ENCODE measurements at regions not wholly inside any gene's neighbourhood (a gene's known extent, or its start where the extent isn't known, plus 50 kb on each side); places are given as distances from the start of the nearest gene placed in this dataset.
A peak's percentile ranks its signal among the peaks of the same experiment; 100 is the strongest.

DNA sequence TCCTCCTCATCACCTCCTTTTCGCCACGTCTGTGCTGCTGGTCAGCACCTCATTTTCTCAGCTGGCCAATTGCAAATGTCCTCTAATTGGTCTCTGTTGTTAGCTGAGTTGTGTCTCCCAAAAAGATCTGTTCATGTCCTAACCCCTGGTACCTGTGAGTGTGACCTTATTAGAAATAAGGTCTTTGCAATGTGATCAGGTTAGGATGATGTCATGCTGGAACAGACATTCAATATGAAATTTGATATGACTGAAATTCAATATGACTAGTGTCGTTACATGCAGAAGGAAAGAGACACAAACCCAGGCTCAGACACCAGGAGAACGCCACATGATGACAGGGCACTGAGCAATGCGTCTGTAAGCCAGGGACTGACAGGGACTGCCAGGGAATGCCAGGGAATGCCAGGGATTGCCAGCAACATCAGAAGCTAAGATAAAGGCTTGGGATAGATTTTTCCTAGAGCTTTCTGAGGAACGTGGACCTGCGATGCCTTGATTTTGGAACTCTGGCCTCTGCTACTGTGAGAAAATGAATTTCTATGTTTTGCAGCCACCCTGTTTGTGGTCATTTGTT is 77.5 kb upstream of the CXCL12 start:
- Histone ChIP-seq H3K4me3 (ENCODE audit: low read length in 2 of 2) (no peak overlapping the region), H3K27me3 (ENCODE audit: control insufficient read depth in 1 of 2, insufficient read depth in 2 of 2, low read length in 1 of 2) (no peaks in the 10 kb centered on the region), H3K9me3 (ENCODE audit: control insufficient read depth, low read length) (no peaks in the 10 kb centered on the region), H3K4me1 (ENCODE audit: control insufficient read depth in 1 of 2, insufficient read depth in 2 of 2, low read length in 2 of 2) (peaks cover 4% of the 10 kb centered on the region in 2 donors), H3K36me3 (ENCODE audit: control insufficient read depth in 1 of 2, insufficient read depth in 2 of 2, low read length in 1 of 2) (no peaks in the 10 kb centered on the region), H3K27ac (ENCODE audit: low read depth in 1 of 2, low read length in 2 of 2) (no peak overlapping the region)
- no peak for ATAC-seq (ENCODE audit: low FRiP score)
- DNase-seq: peak in 1 of 2 donors; percentile 44
- WGBS, 2 donors: 33 to 37% methylated on average over 7 of the region's 7 CpGs
- intact Hi-C loops (cut with DNase I): no loop called here

DNA sequence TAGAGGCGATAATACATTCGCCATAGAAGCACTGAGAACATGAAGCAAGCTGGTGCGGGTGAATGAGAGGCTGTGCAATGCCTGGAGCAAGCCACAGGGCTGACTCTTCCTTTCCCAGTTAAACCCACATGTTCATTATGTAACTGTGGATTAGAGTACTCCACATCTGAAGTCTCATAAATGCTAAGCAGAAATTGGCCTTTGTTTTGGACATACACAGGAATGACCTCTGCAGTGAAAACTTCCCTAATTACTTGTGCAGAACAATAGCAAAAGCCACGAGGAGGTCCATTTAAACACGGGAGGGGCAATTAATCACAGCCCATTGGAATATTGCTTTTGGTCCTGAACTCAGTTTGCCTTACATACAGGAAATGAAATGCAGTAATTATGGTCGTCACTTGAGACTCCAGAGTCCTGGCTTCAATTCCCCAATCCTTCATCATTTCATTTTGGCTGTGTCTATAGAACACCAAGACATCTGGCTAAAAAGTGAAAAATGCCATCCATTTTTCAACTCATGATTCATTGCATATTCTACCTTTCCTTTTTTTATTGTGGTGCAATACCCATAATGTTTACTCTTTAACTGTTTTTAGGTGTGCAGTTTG is 78.7 kb upstream of the CXCL12 start:
- Histone ChIP-seq H3K9me3 (ENCODE audit: control insufficient read depth, low read length) (no peaks in the 10 kb centered on the region), H3K4me3 (ENCODE audit: low read length in 2 of 2) (no peak overlapping the region), H3K4me1 (ENCODE audit: control insufficient read depth in 1 of 2, insufficient read depth in 2 of 2, low read length in 2 of 2) (peaks cover 4% of the 10 kb centered on the region in 2 donors), H3K36me3 (ENCODE audit: control insufficient read depth in 1 of 2, insufficient read depth in 2 of 2, low read length in 1 of 2) (no peaks in the 10 kb centered on the region), H3K27ac (ENCODE audit: low read depth in 1 of 2, low read length in 2 of 2) (no peak overlapping the region), H3K27me3 (ENCODE audit: control insufficient read depth in 1 of 2, insufficient read depth in 2 of 2, low read length in 1 of 2) (no peaks in the 10 kb centered on the region)
- ATAC-seq (ENCODE audit: low FRiP score) (no peak), DNase-seq (peak in 1 of 2 donors; percentile 43)
- 40 to 44% methylated on average over 6 of the region's 6 CpGs for WGBS, 2 donors
- intact Hi-C loops (cut with DNase I): no loop called here

DNA sequence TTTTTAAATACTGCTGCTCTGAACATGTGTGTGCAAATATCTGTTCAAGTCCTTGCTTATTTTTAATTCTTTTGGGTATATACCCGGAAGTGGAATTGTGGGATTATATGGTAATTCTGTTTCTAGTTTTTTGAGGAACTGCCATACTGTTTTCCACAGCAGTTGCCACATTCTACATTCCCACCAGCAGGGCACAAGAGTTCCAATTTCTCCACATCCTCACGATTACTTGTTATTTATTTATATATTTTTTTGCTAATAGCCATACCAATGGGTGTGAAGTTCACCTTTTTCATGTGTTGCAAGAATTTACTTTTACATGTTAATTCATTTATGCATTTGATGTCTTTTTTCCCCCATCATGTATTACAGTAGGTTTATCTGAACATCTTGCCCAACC is 79.6 kb upstream of the CXCL12 start:
- H3K4me1 ChIP-seq (ENCODE audit: control insufficient read depth in 1 of 2, insufficient read depth in 2 of 2, low read length in 2 of 2): peaks cover 4% of the 10 kb centered on the region in 2 donors
- H3K9me3 ChIP-seq (ENCODE audit: control insufficient read depth, low read length): no peaks in the 10 kb centered on the region
- 44 to 46% methylated on average over 2 of the region's 2 CpGs for WGBS, 2 donors
- DNase-seq (no peak), ATAC-seq (ENCODE audit: low FRiP score) (no peak)
- no peaks in the 10 kb centered on the region for H3K36me3 ChIP-seq (ENCODE audit: control insufficient read depth in 1 of 2, insufficient read depth in 2 of 2, low read length in 1 of 2)
- intact Hi-C loops (cut with DNase I): no loop called here
- no peak overlapping the region for H3K27ac ChIP-seq (ENCODE audit: low read depth in 1 of 2, low read length in 2 of 2)
- no peaks in the 10 kb centered on the region for H3K27me3 ChIP-seq (ENCODE audit: control insufficient read depth in 1 of 2, insufficient read depth in 2 of 2, low read length in 1 of 2)
- H3K4me3 ChIP-seq (ENCODE audit: low read length in 2 of 2): no peak overlapping the region

DNA sequence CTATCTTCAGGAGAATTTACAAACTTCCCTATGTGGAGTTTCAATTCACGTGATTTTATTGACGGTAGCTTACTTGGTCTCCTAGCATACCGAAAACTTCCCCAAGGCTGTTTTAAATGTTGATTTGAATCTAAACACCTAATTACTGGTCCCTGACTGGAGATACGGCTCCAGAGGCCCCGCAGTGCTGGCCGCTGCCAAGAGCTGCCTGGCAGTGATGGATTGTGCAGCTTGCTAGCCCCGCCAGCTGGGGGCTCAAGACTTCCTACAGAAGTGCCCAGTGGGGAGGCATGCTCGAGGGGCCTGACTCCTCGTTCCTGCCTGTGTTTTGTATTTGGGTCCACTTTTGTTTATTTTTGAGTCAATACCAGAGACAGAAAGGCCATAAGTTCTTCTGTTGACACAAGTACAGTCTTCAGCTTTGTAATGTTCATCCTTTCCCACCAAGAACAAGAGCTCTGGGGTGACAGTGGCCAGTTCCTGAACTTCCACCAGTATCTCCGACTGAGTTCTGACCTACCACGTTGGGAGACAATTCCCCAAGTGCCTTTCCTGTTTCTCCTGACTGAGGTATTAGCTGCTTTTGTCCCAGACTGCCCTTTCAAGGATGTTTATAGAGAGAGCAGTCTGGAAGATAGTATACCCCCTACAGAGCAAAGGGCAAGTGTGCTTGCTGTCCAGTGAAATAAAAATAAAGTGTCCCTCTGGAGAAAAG is 80.7 kb upstream of the CXCL12 start:
- no peaks in the 10 kb centered on the region for H3K27me3 ChIP-seq (ENCODE audit: control insufficient read depth in 1 of 2, insufficient read depth in 2 of 2, low read length in 1 of 2)
- no peak overlapping the region for H3K4me3 ChIP-seq (ENCODE audit: low read length in 2 of 2)
- intact Hi-C loops (cut with DNase I): no loop called here
- no peak for ATAC-seq (ENCODE audit: low FRiP score)
- H3K4me1 ChIP-seq (ENCODE audit: control insufficient read depth in 1 of 2, insufficient read depth in 2 of 2, low read length in 2 of 2): peaks cover 4% of the 10 kb centered on the region in 2 donors
- no peaks in the 10 kb centered on the region for H3K36me3 ChIP-seq (ENCODE audit: control insufficient read depth in 1 of 2, insufficient read depth in 2 of 2, low read length in 1 of 2)
- DNase-seq: no peak
- H3K27ac ChIP-seq (ENCODE audit: low read depth in 1 of 2, low read length in 2 of 2): no peak overlapping the region
- H3K9me3 ChIP-seq (ENCODE audit: control insufficient read depth, low read length): no peaks in the 10 kb centered on the region
- 60 to 61% methylated on average over 11 of the region's 11 CpGs for WGBS, 2 donors

DNA sequence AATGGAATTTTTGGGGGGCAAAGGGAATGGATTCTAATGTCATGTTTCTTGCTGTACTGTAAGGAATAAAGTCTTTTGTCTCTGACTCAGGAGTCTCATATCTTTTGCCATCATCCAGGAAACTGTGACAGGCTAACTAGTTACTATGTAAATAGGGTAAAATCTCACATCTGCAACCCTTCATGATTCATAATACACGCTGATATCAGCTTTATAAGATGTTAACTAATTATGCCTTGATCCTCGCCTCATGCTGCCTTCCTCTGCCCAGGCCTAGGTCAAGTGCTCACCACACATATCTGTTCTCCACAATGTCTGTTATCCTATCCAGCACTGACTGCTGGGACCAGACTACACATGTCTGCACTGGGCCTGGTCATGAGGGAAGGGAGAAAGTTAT is 81.3 kb upstream of the CXCL12 start:
- H3K4me3 ChIP-seq (ENCODE audit: low read length in 2 of 2): no peak overlapping the region

DNA sequence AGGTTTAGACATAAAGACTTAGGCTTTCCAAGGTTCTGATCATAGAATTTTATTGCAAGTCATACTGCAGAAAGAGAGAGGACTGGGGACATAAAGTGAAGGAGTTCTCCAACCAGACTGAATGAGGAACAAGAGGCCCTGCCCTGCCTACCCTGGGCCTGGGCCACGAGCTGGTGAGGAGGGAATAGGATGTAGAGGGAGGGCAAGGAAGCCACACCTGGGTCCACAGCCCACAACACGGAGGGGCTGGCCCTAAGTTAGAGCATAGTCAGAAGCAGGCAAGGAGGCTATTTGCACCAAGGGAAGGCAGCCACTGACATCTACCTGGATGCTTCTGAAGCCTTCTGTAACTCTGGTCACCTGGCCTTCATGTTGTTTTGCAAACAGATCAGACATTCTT is 82.2 kb upstream of the CXCL12 start:
- DNase-seq (no peak), ATAC-seq (ENCODE audit: low FRiP score) (no peak)
- Histone ChIP-seq H3K4me1 (ENCODE audit: control insufficient read depth in 1 of 2, insufficient read depth in 2 of 2, low read length in 2 of 2) (peaks cover 4% of the 10 kb centered on the region in 2 donors), H3K9me3 (ENCODE audit: control insufficient read depth, low read length) (no peaks in the 10 kb centered on the region), H3K27me3 (ENCODE audit: control insufficient read depth in 1 of 2, insufficient read depth in 2 of 2, low read length in 1 of 2) (no peaks in the 10 kb centered on the region), H3K4me3 (ENCODE audit: low read length in 2 of 2) (no peak overlapping the region), H3K36me3 (ENCODE audit: control insufficient read depth in 1 of 2, insufficient read depth in 2 of 2, low read length in 1 of 2) (no peaks in the 10 kb centered on the region), H3K27ac (ENCODE audit: low read depth in 1 of 2, low read length in 2 of 2) (no peak overlapping the region)
- intact Hi-C loops (cut with DNase I): no loop called here
- WGBS, 2 donors: 96 to 97% methylated on average over 2 of the region's 2 CpGs

More for the DNA sequence above, 81.3 kb upstream of the CXCL12 start:
- Histone ChIP-seq H3K27ac (ENCODE audit: low read depth in 1 of 2, low read length in 2 of 2) (no peak overlapping the region), H3K4me1 (ENCODE audit: control insufficient read depth in 1 of 2, insufficient read depth in 2 of 2, low read length in 2 of 2) (peaks cover 4% of the 10 kb centered on the region in 2 donors), H3K27me3 (ENCODE audit: control insufficient read depth in 1 of 2, insufficient read depth in 2 of 2, low read length in 1 of 2) (no peaks in the 10 kb centered on the region), H3K9me3 (ENCODE audit: control insufficient read depth, low read length) (no peaks in the 10 kb centered on the region), H3K36me3 (ENCODE audit: control insufficient read depth in 1 of 2, insufficient read depth in 2 of 2, low read length in 1 of 2) (no peaks in the 10 kb centered on the region)
- 92 to 94% methylated on average over 2 of the region's 2 CpGs for WGBS, 2 donors
- intact Hi-C loops (cut with DNase I): no loop called here
- DNase-seq (no peak), ATAC-seq (ENCODE audit: low FRiP score) (no peak)

DNA sequence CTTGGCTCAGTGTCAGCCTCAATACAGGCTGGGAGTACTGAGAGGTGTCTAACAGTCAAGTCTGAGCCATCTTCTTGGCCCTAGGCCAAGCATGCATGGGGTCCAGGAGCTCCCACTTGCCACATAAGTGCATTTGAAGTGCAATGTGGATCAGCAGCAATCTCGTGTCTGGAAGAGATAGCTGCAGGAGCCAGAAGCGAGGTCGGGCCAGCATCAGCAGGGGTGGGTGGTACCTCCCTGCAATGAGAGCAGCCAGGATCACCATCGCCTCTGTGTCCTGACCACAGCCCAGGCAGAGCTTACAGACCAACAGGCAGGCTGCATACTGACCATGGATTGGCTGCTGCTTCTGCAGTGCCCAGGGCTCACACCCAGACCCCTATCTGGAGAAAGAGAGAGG is 83.0 kb upstream of the CXCL12 start:
- Histone ChIP-seq H3K27me3 (ENCODE audit: control insufficient read depth in 1 of 2, insufficient read depth in 2 of 2, low read length in 1 of 2) (no peaks in the 10 kb centered on the region), H3K4me3 (ENCODE audit: low read length in 2 of 2) (no peak overlapping the region), H3K9me3 (ENCODE audit: control insufficient read depth, low read length) (no peaks in the 10 kb centered on the region), H3K4me1 (ENCODE audit: control insufficient read depth in 1 of 2, insufficient read depth in 2 of 2, low read length in 2 of 2) (peaks cover 4% of the 10 kb centered on the region in 2 donors), H3K36me3 (ENCODE audit: control insufficient read depth in 1 of 2, insufficient read depth in 2 of 2, low read length in 1 of 2) (no peaks in the 10 kb centered on the region), H3K27ac (ENCODE audit: low read depth in 1 of 2, low read length in 2 of 2) (no peak overlapping the region)
- DNase-seq (no peak), ATAC-seq (ENCODE audit: low FRiP score) (no peak)
- intact Hi-C loops (cut with DNase I): no loop called here
- 83 to 91% methylated on average over 4 of the region's 4 CpGs for WGBS, 2 donors

DNA sequence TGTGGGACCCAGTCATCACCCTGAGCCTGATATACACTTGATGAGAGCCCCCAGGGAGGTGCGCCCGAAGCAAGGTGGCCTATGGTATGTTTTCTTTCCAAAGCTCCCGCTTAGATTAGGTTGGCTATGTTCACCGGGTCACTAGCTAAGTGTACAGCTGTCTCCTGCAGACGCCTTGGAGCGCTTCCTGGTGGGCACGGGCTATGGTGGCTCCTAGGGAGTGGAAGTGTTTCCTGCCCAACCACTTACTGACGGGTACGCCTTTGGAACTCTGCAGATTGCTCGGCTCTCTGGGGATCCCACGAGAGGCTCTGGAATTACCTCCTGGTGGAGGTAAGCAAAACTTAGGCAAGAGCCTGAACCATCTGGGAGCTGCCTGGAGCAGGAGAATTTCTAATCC is 83.6 kb upstream of the CXCL12 start:
- ATAC-seq (ENCODE audit: low FRiP score): no peak
- H3K36me3 ChIP-seq (ENCODE audit: control insufficient read depth in 1 of 2, insufficient read depth in 2 of 2, low read length in 1 of 2): no peaks in the 10 kb centered on the region
- no peaks in the 10 kb centered on the region for H3K27me3 ChIP-seq (ENCODE audit: control insufficient read depth in 1 of 2, insufficient read depth in 2 of 2, low read length in 1 of 2)
- no peak overlapping the region for H3K4me3 ChIP-seq (ENCODE audit: low read length in 2 of 2)
- H3K9me3 ChIP-seq (ENCODE audit: control insufficient read depth, low read length): no peaks in the 10 kb centered on the region
- H3K27ac ChIP-seq (ENCODE audit: low read depth in 1 of 2, low read length in 2 of 2): no peak overlapping the region
- intact Hi-C loops (cut with DNase I): no loop called here
- WGBS, 2 donors: 75 to 84% methylated on average over 11 of the region's 11 CpGs
- no peak for DNase-seq
- H3K4me1 ChIP-seq (ENCODE audit: control insufficient read depth in 1 of 2, insufficient read depth in 2 of 2, low read length in 2 of 2): peaks cover 0 to 2% of the 10 kb centered on the region in 2 donors

DNA sequence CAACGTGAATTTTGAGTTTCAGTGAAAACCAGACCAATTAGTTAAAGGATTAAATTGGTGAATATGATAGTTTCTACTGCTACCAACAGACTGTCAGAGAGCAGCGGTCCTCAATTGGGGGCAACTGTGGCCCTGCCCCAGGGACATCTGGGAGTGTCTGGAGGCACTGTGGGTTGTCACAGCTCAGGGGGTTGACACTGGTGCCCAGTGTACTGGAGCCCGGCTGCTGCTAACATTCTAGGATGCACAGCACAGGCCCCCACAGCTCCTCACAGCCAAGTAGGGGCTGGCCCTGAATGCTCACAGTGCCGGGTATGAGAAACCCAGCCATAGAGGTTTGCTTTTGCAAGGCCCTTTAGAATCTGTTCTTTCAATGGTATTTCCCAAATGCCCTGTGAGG is 84.1 kb upstream of the CXCL12 start:
- no peak for ATAC-seq (ENCODE audit: low FRiP score)
- Histone ChIP-seq H3K9me3 (ENCODE audit: control insufficient read depth, low read length) (no peaks in the 10 kb centered on the region), H3K27me3 (ENCODE audit: control insufficient read depth in 1 of 2, insufficient read depth in 2 of 2, low read length in 1 of 2) (no peaks in the 10 kb centered on the region), H3K4me3 (ENCODE audit: low read length in 2 of 2) (no peak overlapping the region), H3K36me3 (ENCODE audit: control insufficient read depth in 1 of 2, insufficient read depth in 2 of 2, low read length in 1 of 2) (no peaks in the 10 kb centered on the region), H3K4me1 (ENCODE audit: control insufficient read depth in 1 of 2, insufficient read depth in 2 of 2, low read length in 2 of 2) (no peaks in the 10 kb centered on the region), H3K27ac (ENCODE audit: low read depth in 1 of 2, low read length in 2 of 2) (no peak overlapping the region)
- 82 to 100% methylated on average over 4 of the region's 4 CpGs for WGBS, 2 donors
- DNase-seq: no peak
- intact Hi-C loops (cut with DNase I): no loop called here
